Neural cell (in vitro differentiated cells): ENCODE measurements at regions not wholly inside any gene's neighbourhood (a gene's known extent, or its start where the extent isn't known, plus 50 kb on each side); places are given as distances from the start of the nearest gene placed in this dataset.

Source experiments
- EP300 ChIP-seq: fragments of 450-650 bp; conservative IDR thresholded peaks from 2 replicates; pipeline ENCODE4 v1.6.1; 2014; ENCODE audit warnings: antibody characterized with exemption, mild to moderate bottlenecking, moderate library complexity; ENCODE audit not compliant: poor library complexity, severe bottlenecking
- MXI1 ChIP-seq: fragments of 450-650 bp; conservative IDR thresholded peaks from 2 replicates; pipeline ENCODE4 v1.6.1; 2014; ENCODE audit warnings: antibody characterized with exemption, mild to moderate bottlenecking; ENCODE audit not compliant: poor library complexity, severe bottlenecking
- SMC3 ChIP-seq: fragments of 450-650 bp; conservative IDR thresholded peaks from 2 replicates; pipeline ENCODE4 v1.6.1; 2014; ENCODE audit warnings: antibody characterized with exemption, mild to moderate bottlenecking, moderate library complexity; ENCODE audit not compliant: poor library complexity
- TAF1 ChIP-seq: IDR thresholded peaks from 2 replicates; pipeline ENCODE4 v1.6.1; 2012; ENCODE audit warnings: low read depth
- TF ChIP-seq, protein P1 (sequence below): fragments of 450-650 bp; IDR thresholded peaks from 2 replicates; pipeline ENCODE4 v1.5.1; 2014; ENCODE audit warnings: antibody characterized with exemption, mild to moderate bottlenecking, moderate library complexity; ENCODE audit not compliant: poor library complexity, severe bottlenecking
- TF ChIP-seq, protein P2 (sequence below): IDR thresholded peaks from 2 replicates; pipeline ENCODE4 v1.6.1; 2012; ENCODE audit warnings: borderline replicate concordance

DNA sequence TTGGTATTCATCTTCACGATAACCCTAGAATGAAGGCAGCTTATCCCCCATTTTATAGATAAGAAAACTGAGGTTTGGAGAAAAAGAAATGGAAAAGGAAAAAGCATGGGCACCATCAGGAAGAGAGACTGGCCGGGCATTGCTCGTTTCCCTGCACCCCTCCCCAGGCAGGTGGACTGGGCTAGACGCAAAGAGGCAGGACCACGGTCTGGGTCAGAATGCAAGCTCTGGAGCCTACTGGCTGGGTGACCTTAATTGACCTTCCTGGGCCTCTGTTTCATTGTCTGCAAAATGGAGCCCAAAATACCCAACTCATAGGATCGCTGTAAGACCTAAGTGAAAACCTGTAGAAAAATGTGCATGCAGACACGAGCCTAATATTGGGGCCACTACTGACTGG, 135.3 kb upstream of the GLI2 start:
- no peak for TF ChIP-seq EP300
- no peak for TF ChIP-seq MXI1
- TF ChIP-seq, protein P1, sequence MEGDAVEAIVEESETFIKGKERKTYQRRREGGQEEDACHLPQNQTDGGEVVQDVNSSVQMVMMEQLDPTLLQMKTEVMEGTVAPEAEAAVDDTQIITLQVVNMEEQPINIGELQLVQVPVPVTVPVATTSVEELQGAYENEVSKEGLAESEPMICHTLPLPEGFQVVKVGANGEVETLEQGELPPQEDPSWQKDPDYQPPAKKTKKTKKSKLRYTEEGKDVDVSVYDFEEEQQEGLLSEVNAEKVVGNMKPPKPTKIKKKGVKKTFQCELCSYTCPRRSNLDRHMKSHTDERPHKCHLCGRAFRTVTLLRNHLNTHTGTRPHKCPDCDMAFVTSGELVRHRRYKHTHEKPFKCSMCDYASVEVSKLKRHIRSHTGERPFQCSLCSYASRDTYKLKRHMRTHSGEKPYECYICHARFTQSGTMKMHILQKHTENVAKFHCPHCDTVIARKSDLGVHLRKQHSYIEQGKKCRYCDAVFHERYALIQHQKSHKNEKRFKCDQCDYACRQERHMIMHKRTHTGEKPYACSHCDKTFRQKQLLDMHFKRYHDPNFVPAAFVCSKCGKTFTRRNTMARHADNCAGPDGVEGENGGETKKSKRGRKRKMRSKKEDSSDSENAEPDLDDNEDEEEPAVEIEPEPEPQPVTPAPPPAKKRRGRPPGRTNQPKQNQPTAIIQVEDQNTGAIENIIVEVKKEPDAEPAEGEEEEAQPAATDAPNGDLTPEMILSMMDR: no peak
- no peak for TF ChIP-seq TAF1
- TF ChIP-seq, protein P2, sequence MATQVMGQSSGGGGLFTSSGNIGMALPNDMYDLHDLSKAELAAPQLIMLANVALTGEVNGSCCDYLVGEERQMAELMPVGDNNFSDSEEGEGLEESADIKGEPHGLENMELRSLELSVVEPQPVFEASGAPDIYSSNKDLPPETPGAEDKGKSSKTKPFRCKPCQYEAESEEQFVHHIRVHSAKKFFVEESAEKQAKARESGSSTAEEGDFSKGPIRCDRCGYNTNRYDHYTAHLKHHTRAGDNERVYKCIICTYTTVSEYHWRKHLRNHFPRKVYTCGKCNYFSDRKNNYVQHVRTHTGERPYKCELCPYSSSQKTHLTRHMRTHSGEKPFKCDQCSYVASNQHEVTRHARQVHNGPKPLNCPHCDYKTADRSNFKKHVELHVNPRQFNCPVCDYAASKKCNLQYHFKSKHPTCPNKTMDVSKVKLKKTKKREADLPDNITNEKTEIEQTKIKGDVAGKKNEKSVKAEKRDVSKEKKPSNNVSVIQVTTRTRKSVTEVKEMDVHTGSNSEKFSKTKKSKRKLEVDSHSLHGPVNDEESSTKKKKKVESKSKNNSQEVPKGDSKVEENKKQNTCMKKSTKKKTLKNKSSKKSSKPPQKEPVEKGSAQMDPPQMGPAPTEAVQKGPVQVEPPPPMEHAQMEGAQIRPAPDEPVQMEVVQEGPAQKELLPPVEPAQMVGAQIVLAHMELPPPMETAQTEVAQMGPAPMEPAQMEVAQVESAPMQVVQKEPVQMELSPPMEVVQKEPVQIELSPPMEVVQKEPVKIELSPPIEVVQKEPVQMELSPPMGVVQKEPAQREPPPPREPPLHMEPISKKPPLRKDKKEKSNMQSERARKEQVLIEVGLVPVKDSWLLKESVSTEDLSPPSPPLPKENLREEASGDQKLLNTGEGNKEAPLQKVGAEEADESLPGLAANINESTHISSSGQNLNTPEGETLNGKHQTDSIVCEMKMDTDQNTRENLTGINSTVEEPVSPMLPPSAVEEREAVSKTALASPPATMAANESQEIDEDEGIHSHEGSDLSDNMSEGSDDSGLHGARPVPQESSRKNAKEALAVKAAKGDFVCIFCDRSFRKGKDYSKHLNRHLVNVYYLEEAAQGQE: no peak
- no peak for TF ChIP-seq SMC3
